GM12878 (cell line): ENCODE measurements at regions not wholly inside any gene's neighbourhood (a gene's known extent, or its start where the extent isn't known, plus 50 kb on each side); places are given as distances from the start of the nearest gene placed in this dataset.

Experiments
- ATF3 ChIP-seq: IDR thresholded peaks from 2 replicates; pipeline ENCODE4 v1.6.1; 2011; ENCODE audit warnings: low read depth, mild to moderate bottlenecking, low read length, moderate library complexity, borderline replicate concordance; ENCODE audit errors: extremely low read depth
- CHD2 ChIP-seq: IDR thresholded peaks from 2 replicates; pipeline ENCODE4 v1.6.1; 2011; ENCODE audit warnings: low read depth, low read length, improper control_type of control experiment, borderline replicate concordance
- CTCF ChIP-seq, 3 experiments: IDR thresholded peaks in 2 of 3; conservative IDR thresholded peaks in 1 of 3; 2 replicates each; pipeline ENCODE4 v1.5.1; 2011; ENCODE audit warnings: low read depth in 3 of 3, low read length in 3 of 3, mild to moderate bottlenecking in 3 of 3, control low read depth in 2 of 3, moderate library complexity in 2 of 3, inconsistent platforms in 1 of 3, mixed read lengths in 1 of 3; ENCODE audit not compliant: control insufficient read depth in 2 of 3, insufficient read depth in 1 of 3; ENCODE audit errors: extremely low read depth in 1 of 3
- CUX1 ChIP-seq: IDR thresholded peaks from 2 replicates; pipeline ENCODE4 v1.6.1; 2012; ENCODE audit warnings: improper control_type of control experiment, low read depth, low read length; ENCODE audit not compliant: insufficient replicate concordance
- DPF2 ChIP-seq: fragments of 450-650 bp; IDR thresholded peaks from 2 replicates; pipeline ENCODE4 v1.6.1; 2017; ENCODE audit warnings: mild to moderate bottlenecking
- EZH2 ChIP-seq: IDR thresholded peaks from 2 replicates; pipeline ENCODE4 v1.6.1; 2012; ENCODE audit warnings: low read depth, mild to moderate bottlenecking, control low read depth, inconsistent platforms, low read length, borderline replicate concordance; ENCODE audit not compliant: control insufficient read depth
- FOS ChIP-seq: IDR thresholded peaks from 3 replicates; pipeline ENCODE4 v1.6.1; 2011; ENCODE audit warnings: borderline replicate concordance; ENCODE audit not compliant: insufficient read length; ENCODE audit errors: extremely low read depth
- KDM1A ChIP-seq: fragments of 200-600 bp; sonication (generic); IDR thresholded peaks from 2 replicates; pipeline ENCODE4 v1.6.1; 2016; ENCODE audit warnings: borderline replicate concordance
- MAX ChIP-seq: IDR thresholded peaks from 2 replicates; pipeline ENCODE4 v1.6.1; 2012; ENCODE audit warnings: low read depth, low read length, improper control_type of control experiment
- POLR2AphosphoS5 ChIP-seq: IDR thresholded peaks from 2 replicates; pipeline ENCODE4 v1.6.1; 2011; ENCODE audit warnings: mild to moderate bottlenecking, low read length, inconsistent platforms
- SIX5 ChIP-seq: IDR thresholded peaks from 2 replicates; pipeline ENCODE4 v1.6.1; 2011; ENCODE audit warnings: mild to moderate bottlenecking, low read depth, low read length, moderate library complexity; ENCODE audit not compliant: severe bottlenecking
- ZNF274 ChIP-seq: IDR thresholded peaks from one replicate; pipeline ENCODE4 v1.8.0; 2011; ENCODE audit not compliant: insufficient read length, insufficient read depth
- ZNF687 ChIP-seq: fragments of 450-650 bp; IDR thresholded peaks from 2 replicates; pipeline ENCODE4 v1.6.1; 2017; ENCODE audit warnings: mild to moderate bottlenecking, moderate library complexity
- ZSCAN29 ChIP-seq: fragments of 450-650 bp; IDR thresholded peaks from 2 replicates; pipeline ENCODE4 v1.6.1; 2017; ENCODE audit warnings: mild to moderate bottlenecking, moderate library complexity

- TF ChIP-seq DPF2 (no peak), EZH2 (no peak), CTCF (IDR thresholded peaks at IDR 0.05 in 2 of 3, conservative IDR thresholded peaks at IDR 0.05 in 1 of 3; ENCODE audit: control insufficient read depth in 2 of 3, extremely low read depth in 1 of 3, insufficient read depth in 1 of 3, low read depth in 3 of 3, low read length in 3 of 3) (no peak), POLR2AphosphoS5 (no peak), ZNF687 (no peak), CUX1 (no peak), ATF3 (no peak), MAX (no peak), ZSCAN29 (no peak), KDM1A (no peak), CHD2 (no peak), ZNF274 (no peak), FOS (no peak), SIX5 (no peak)
Measured at GRCh38 chrX:63402106-63402505, 51.0 kb upstream of the SPIN4 start.
